AG04449 (cell line): ENCODE measurements at regions not wholly inside any gene's neighbourhood (a gene's known extent, or its start where the extent isn't known, plus 50 kb on each side); places are given as distances from the start of the nearest gene placed in this dataset.

Experiments
- CTCF ChIA-PET: fragments of 350-600 bp; formaldehyde crosslinking; extraction: SDS; loops from one replicate; lab custom pipeline; 2021; ENCODE audit warnings: antibody characterized with exemption; lab: Yijun Ruan, JAX
- POLR2A ChIA-PET: fragments of 400-600, 350-600 bp; formaldehyde crosslinking; extraction: SDS; loops from one replicate; lab custom pipeline; 2020; ENCODE audit warnings: antibody characterized with exemption, inconsistent platforms; lab: Yijun Ruan, JAX
- DNase-seq: peaks from one replicate; pipeline ENCODE4 v3.0.0-alpha.2; 2010; ENCODE audit warnings: low read depth, low spot score
- H3K4me3 ChIP-seq: 2 replicates; pipeline ENCODE4 v1.5.1; 2011; ENCODE audit warnings: low read depth, mild to moderate bottlenecking, control low read depth, low read length
- CTCF ChIP-seq: IDR thresholded peaks from one replicate; pipeline ENCODE4 v1.5.1; 2011; ENCODE audit warnings: mild to moderate bottlenecking, moderate library complexity, low read length, control low read depth, inconsistent platforms; ENCODE audit not compliant: insufficient read depth; ENCODE audit errors: missing control alignments

GRCh38 chr11:115961159-115962003 is 457.2 kb upstream of the CADM1 start:
- CTCF ChIA-PET = no interaction called here

GRCh38 chr11:115959081-115959486 is 454.9 kb upstream of the CADM1 start:
- POLR2A ChIA-PET = no interaction called here
- DNase-seq = no peak
- H3K4me3 ChIP-seq = no peak overlapping the region
- CTCF ChIA-PET = no interaction called here
- no peak for TF ChIP-seq CTCF

More at GRCh38 chr11:115961159-115962003, 457.2 kb upstream of the CADM1 start:
- DNase-seq = no peak
- no peak overlapping the region for H3K4me3 ChIP-seq
- POLR2A ChIA-PET = no interaction called here
- TF ChIP-seq CTCF = no peak

- TF ChIP-seq CTCF = no peak
- CTCF ChIA-PET = no interaction called here
- POLR2A ChIA-PET = no interaction called here
- H3K4me3 ChIP-seq = no peak overlapping the region
- DNase-seq = no peak
These were observed 454.1 kb upstream of the CADM1 start for GRCh38 chr11:115958089-115959000.

GRCh38 chr11:115955803-115956202 is 451.6 kb upstream of the CADM1 start:
- TF ChIP-seq CTCF = no peak
- POLR2A ChIA-PET = no interaction called here
- no peak for DNase-seq
- H3K4me3 ChIP-seq = no peak overlapping the region
- CTCF ChIA-PET = no interaction called here

GRCh38 chr11:115950660-115951059 is 446.4 kb upstream of the CADM1 start:
- CTCF ChIA-PET = no interaction called here
- TF ChIP-seq CTCF = no peak
- POLR2A ChIA-PET = interaction anchor here (0.6 kb wide), 1 partner anchor 39 kb away, joined by 3 read pairs; no protein-coding TSS in a partner anchor

GRCh38 chr11:115944596-115944995 is 440.4 kb upstream of the CADM1 start:
- no peak overlapping the region for H3K4me3 ChIP-seq
- POLR2A ChIA-PET = no interaction called here
- TF ChIP-seq CTCF = no peak
- no peak for DNase-seq
- CTCF ChIA-PET = no interaction called here

More at GRCh38 chr11:115950660-115951059, 446.4 kb upstream of the CADM1 start:
- no peak for DNase-seq
- no peak overlapping the region for H3K4me3 ChIP-seq
